DMS79 treated with DMSO at 0.1 percent for 48 hours (cell line): ENCODE measurements at regions not wholly inside any gene's neighbourhood (a gene's known extent, or its start where the extent isn't known, plus 50 kb on each side); places are given as distances from the start of the nearest gene placed in this dataset.
"Not testable (repeated sequence)": the region's sequence is repeated elsewhere in the genome, so short reads cannot be mapped to it uniquely, and the experiment has no call there.

Experiments
- DNase-seq: peaks from one replicate; lab custom pipeline; 2025; lab: John Stamatoyannopoulos, UW

DNA sequence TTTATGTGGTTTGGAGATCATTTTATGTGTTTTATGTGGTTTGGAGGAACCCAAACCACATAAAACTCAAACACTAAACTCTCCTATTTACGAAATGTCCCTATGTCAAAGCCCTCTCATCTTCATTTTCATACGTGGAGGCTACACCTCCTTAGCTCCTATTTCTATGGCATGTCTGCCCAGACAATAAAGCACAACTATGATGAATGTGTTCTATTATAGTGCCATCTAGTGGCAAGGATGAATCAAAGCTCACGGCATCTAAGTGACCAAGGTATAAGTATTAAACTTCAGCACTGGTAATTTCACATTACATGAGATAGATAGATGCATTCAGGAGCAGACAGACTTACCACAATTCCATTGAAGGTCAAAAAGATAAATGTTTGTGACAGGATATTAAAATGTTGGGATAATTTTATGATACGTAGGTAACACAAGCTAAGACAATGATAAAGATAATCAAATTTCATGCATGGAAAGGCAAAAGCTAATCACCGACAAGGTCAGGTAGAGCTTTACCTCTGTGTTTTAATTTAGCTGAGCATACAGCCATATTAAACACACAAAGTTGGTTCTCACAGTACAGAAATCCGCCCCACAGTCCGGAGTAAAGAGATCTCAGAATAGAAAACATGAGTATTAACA is 130.6 kb upstream of the FHIT start:
- DNase-seq: no peak

DNA sequence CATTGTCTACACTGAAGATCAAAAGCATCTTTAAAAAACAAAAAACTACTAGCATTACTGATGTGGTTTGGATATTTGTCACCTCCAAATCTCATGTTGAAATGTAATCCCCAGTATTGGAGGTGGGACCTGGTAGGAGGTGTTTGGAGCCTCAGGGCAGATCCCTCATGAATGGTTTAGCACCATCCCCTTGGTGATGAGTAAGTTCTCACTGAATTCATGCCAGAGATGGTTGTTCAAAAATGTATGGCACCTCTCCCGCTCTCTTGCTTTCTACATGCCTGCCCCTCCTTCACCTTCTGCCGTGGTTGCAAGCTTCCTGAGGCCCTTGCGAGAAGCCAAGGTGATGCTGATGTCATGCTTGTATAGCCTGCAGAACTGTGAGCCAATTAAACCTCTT is 136.6 kb upstream of the FHIT start:
- no peak for DNase-seq

DNA sequence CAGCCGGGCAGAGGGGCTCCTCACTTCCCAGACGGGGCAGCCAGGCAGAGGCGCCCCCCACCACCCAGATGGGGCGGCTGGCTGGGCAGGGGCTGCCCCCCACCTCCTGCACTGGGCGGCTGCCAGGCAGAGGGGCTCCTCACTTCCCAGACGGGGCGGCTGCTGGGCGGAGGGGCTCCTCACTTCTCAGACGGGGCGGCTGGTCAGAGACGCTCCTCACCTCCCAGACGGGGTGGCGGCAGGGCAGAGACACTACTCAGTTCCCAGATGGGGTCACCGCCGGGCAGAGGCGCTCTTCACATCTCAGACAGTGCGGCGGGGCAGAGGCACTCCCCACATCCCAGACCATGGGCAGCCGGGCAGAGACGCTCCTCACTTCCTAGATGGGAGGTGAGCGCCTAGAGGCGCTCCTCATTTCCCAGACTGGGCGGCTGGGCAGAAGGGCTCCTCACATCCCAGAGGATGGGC is 142.3 kb upstream of the FHIT start:
- DNase-seq: not testable (repeated sequence)

DNA sequence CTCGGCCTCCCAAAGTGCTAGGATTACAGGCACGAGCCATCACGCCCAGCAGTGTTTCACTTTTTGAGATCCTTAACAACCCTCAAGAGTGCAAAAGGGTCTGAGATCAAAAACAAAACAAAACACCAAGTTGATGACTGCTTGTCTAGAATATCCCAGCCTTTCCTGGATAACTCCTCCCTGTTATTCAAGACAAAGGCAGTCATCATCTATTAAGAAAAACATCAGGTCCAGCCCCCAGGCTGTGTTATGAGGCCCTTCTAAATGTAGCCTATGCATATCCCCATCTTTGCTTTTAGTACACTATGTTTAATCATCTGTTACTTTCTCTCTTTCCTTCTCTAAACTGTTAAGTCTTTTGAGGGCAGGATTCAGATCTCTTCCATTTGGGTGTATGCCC is 150.1 kb upstream of the FHIT start:
- no peak for DNase-seq

DNA sequence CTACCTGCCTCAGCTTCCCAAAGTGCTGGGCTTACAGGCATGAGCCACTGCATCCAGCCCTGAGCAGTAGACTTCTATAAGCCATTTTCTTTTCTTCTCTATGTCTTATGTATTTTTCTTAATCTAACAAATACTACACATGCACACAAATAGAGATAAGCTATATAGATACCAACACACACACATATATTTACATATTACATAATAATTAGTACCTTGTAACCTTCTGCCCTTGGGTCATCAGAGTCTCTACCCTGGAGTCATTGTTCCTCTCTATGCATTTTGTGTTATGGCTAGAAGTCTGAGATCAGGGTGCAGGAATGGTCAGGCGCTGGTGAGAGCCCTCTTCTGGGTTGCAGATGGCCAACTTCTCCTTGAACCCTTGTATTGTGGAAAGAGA is 154.0 kb upstream of the PTPRG start:
- DNase-seq: no peak

DNA sequence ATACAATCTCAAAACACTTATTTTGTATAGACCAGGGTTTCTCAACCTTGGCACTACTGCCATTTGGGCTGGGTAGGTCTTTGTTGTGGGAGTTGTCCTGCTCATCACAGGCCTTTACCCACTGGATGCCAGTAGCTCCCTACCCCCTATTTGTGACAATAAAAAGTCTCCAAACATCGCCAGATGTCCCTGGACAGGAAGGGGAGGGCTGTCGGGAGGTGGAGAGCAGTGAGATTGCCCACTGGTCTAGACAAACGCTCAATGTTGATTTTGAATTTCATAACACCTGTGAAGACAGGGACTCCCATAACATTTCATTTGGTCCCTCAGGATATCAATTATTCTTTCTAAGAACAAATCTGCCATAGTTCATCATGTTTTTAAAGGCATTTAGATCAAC is 151.7 kb upstream of the PTPRG start:
- no peak for DNase-seq

DNA sequence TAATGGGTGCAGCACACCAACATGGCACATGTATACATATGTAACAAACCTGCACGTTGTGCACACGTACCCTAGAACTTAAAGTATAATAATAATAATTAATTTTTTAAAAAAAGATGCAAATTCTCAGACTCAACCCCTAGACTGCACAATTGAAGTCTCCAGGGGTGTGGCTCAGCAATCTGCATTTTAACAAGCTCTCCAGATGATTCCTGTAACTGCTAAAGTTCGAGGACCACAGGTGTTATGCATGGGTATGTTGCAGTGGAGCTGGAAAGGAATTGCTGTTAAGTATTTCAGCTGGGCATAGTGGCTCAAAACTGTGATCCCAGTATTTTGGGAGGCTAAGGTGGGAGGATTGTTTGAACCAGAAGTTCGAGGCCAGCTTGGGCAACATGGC is 151.0 kb upstream of the PTPRG start:
- DNase-seq: not testable (repeated sequence)

DNA sequence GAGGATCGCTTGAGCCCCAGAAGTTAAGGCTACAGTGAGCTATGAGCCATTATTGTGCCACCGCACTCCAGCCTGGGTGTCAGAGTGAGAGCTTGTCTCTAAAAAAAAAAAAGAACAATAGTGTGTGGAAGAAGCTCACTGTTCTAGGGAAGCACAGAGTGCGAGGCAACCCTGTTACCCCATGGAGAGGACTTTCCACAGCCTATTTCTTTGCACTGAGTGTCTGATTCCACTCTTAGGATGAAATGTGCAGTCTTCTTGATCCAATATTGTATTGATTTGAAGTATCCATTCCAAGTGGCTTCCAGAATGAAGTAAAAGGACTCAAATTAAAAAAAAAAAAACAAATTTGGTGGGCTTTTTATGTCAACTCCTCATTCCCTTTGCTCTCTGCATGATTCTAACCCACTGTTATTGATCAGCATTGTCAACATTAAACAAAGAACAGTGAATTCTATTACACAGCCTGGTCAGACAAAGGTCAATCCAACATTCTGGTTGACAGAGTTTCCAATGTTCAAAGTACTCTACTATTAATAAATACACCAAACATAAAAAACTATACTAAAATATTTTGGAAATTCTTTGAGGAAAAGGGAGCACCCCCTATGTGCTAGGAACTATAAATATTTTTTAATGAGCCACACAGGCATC is 150.2 kb upstream of the PTPRG start:
- DNase-seq: no peak

DNA sequence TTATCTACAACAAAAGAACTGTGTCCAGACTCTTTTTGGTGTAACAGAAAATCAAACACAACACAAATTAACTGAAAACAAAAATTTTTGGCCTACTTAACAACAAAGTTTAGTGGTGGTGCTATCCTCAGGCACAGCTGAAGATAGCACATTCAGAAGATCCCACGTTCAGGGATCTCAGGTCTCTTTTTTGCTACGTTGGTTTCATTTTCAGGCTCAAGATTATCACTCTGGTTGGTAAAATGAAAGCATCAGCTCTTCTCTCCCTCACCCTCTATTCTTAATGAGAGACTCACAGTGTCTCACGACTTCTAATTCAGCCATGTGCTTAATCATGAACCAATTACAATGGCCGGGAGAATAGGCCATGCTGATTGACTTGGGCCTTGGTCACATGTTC is 146.9 kb upstream of the PTPRG start:
- DNase-seq: no peak

DNA sequence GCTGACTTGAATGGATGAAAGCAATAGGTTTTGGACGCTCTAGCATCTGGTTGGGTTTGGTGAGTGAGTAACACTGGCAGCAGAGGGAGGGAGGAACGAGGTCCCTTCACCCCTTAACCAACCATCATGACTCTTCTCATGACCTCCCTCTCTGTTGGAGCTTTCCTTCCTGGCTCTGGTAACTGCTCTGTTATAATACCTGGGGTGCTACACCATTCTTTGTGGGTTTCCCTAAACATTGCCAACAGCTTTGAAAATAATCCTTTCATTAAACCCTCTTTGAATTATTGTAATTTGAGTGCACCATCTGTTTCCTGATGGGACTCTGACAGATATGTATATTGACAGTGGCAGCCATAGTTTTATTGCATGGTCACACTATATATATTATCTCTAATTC is 146.2 kb upstream of the PTPRG start:
- no peak for DNase-seq

DNA sequence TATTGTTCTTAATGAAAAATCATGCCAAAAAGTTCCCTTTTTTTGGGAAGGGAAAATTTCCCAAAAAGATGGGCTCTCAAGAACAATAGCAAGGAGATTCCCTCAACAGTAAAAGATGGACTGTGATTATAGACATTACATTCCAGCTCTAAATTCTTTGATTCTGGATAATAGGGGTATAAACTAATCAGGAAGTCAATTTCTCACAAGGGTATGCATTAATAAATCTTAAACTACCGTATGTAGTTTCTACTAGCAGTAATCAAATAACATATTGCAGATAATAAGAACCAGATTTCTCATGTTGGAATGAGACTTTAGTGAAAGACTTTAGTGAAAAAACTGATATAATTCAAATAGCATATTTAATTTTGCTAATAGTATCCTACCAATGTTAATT is 144.8 kb upstream of the PTPRG start:
- DNase-seq: no peak

DNA sequence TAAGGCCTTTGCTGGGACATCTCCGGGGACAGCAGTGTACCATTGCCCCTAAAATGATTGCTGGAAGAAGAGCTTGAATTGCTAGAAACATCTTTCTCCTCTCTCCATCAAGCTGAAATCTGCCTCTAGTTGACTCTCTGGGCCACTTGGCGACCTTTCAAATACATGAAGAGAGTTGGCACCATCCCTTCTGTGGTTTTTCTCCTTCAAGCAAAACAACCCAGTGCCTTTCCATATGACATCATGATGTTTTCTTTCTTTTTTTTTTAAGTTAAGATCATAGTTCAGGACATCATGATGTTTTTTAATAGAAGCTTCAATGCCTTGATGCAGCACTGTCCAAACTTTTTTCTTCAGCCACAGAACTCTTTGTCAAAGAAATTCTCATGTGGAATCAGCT is 144.0 kb upstream of the PTPRG start:
- DNase-seq: peak; percentile 2

DNA sequence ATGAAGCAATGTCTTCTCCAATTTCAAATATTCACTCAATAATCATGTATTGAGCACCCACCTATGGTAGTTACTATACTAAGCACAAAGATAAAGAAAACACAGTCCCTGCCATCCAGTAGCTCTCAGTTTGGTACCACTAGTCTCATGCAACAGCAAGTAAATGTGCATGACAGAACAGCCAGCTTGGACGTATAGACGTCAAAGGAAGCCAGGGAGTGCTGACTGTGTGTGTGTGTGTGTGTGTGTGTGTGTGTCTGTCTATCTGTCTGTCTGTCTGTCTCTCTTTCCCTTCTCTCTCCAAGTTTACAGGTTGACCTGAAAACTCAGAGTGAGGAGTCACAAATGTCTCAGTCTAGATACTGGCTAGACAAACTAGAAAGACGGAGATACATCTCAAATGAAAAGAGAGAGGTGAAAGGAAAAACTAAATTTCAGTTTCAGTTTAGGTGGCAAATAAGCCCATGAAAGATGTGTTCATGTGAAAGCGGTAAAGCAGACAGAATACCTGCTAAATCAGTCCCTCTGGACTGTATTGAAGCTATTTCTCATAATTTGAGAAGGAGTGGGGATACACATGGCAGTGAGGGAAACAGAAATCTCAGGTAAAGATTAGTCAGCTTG is 141.1 kb upstream of the PTPRG start:
- no peak for DNase-seq

DNA sequence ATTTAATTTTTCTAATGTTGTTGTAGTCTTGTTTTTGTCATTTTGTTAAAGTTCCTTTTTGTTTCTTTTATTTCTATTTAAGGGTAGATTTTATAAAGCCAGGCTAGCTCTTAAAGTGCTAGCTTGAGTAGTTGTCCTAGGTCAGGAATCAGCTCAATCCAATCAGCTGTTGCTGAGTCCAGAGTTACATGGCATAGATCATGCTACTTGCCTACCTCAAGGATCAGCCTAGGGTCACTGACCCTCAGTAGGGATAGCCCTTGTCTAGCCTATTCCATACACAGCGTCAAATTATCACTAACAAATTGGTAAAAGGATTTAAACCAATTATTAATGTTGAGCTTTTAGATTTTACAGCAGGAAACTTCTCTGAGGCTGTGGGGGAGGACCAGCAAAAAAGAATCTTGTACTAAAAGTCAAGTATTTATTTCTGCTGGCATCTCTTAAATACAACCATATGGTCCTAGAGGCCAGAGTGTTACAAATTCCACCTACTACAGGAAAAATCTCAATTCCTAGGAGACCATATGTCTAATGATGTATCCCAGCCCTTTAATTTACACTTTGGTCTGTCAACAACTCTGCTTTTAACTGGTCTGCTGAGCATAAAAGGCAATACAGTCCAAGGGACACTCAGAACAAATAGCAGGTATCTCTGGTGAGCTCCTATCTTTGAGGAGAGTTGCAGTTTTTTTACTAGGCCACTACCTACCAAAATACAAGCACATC is 138.3 kb upstream of the PTPRG start:
- DNase-seq: no peak

DNA sequence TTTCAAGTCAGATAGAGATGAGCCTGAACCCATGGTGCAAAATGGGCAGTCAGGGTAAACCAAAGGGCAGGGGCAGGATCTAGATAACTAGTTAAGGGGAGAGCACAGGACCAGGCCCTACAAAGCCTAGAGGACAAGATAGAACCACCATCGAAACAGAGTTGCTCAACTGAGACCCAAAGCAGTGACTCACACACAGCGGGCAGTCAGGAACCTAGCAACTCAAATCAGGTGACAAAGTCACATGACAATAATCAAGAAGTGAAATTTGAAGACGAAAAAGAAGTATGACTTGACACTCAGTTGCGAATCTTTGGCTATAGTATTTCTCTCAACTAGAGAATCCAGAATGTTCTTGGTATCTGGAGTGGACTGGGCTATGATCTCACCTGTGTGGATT is 136.0 kb upstream of the PTPRG start:
- no peak for DNase-seq

DNA sequence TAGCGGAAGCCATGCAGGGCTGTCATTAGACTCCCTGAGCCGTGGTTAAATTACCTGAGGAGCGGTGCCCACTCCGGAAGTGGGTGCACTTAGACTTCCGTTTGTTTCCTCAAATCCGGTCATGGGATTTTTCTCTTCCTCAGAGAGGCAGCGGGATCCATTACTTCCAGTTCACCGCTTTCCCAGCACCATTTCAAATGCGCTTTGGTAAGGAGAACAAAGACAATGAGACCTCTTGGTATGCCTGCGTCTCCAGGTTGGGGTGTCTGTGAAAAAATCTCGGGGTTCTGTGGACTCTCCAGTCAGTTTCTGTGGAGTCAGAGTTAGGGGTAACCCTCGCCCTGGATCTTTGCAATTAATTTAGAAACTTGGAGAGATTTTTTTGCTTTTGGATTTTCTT is 132.3 kb upstream of the PTPRG start:
- no peak for DNase-seq

DNA sequence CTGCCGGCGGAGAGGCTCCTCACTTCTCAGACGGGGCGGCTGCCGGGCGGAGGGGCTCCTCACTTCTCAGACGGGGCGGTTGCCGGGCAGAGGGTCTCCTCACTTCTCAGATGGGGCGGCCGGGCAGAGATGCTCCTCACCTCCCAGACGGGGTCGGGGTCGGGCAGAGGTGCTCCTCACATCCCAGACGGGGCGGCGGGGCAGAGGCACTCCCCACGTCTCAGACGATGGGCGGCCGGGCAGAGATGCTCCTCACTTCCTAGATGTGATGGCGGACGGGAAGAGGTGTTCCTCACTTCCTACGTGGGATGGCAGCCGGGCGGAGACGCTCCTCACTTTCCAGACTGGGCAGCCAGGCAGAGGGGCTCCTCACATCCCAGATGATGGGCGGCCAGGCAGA is 126.5 kb upstream of the PTPRG start:
- DNase-seq: not testable (repeated sequence)

DNA sequence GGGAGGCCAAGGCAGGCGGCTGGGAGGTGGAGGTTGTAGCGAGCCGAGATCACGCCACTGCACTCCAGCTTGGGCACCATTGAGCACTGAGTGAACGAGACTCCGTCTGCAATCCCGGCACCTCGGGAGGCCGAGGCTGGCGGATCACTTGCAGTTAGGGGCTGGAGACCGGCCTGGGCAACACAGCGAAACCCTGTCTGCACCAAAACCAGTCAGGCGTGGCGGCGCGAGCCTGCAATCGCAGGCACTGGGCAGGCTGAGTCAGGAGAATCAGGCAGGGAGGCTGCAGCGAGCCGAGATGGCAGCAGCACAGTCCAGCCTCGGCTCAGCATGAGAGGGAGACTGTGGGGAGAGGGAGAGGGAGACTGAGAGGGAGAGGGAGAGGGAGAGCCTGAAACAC is 126.0 kb upstream of the PTPRG start:
- DNase-seq: not testable (repeated sequence)

DNA sequence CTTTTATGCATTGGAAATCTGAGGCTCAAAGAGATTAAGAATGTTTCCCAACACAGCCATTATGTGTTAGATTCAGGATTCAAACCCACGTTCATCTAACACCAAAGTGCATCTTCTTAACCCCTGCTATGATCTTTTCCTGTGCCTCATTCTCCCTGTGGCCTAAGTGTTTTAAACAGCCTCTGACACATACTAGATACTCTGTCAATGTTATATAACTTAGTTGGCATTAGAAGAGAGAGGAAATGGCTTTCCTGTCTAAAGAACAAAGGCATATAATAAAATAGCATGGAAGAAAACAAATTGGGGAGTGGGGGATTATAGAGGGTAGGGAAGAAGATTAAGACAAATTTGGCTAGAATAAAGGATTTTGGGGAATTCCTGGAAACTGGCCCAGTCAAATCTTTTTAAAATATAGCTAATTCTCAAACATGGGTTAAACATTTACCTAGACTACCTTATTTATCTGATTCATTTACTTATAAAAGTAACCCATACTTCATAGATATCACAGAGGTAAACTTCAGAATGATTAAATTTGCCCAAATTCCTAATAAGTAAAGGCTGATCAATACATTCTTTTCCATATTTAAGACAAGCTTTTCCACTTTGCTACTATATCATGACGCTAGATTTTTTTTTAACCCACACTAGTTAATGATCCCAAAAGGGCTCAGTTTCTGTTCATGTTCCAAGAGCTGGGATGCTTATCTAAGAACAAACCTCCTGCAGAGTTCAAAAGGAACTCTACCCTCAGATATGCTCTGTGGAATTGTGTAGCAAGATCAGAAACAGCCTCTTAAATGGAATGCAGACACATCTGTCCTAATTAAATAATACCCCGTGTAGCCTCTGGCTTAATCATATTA is 122.9 kb upstream of the PTPRG start:
- no peak for DNase-seq

DNA sequence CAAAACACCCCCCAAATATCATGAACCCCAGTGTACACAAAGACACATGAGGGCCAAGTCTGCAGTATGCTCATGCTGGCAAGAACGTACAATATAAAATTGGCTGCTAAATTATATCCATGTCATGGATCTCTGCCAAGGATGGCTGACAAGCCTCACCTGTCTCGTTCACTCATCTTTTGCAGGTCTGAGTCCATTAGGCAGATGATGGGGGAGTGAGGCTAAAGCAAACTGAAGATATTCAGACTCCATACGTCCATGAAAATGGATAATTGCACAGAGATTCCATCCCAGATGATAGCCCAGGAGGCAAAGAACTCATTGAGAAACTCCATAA is 122.3 kb upstream of the PTPRG start:
- DNase-seq: peak; percentile 22

DNA sequence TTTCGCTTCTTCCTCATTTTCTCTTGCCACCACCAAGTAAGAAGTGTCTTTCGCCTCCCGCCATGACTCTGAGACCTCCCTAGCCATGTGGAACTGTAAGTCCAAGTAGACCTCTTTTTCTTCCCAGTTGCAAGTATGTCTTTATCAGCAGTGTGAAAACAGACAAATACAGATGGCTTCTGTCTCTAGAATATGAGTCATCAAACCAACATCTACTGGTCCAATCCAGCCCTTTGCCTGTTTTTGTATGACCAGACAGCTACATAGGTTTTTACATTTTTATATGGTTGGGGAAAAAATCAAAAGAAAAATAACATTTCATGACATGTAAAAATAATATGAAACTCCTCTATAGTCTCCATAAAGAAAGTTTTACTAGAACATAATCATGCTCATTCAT is 118.7 kb upstream of the PTPRG start:
- DNase-seq: no peak

DNA sequence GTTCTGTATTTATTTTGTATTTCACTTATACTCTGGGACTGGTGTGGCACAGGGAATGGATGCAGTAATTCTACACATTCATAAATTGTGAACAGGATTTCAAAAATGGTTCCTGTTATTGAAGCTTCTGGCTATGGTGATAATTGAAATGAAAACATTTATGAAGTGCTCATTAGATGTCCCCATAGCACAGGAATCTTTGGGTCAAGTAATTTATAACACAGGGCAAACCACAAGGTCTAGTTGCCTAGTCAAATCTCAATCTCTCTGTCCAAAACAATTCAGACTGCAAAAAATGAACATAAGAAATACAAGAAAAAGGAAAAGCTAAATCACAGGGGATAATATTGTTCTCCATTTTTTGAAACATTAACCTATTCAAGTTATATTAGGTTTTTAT is 117.5 kb upstream of the PTPRG start:
- DNase-seq: no peak
